OCI-LY3 (cell line): ENCODE measurements at regions not wholly inside any gene's neighbourhood (a gene's known extent, or its start where the extent isn't known, plus 50 kb on each side); places are given as distances from the start of the nearest gene placed in this dataset.

ENCODE experiments used
- EZH2phosphoT487 ChIP-seq: fragments of 200-600 bp; shearing (Covaris generic); IDR thresholded peaks from 2 replicates; pipeline ENCODE4 v1.6.1; 2018; ENCODE audit warnings: antibody characterized with exemption, mixed run types, low read depth
- TF ChIP-seq, protein P1 (sequence below): fragments of 200-600, 300-600 bp; sonication (generic); IDR thresholded peaks from 2 replicates; pipeline ENCODE4 v1.5.1; 2014; ENCODE audit warnings: antibody characterized with exemption, low read length, low read depth

DNA sequence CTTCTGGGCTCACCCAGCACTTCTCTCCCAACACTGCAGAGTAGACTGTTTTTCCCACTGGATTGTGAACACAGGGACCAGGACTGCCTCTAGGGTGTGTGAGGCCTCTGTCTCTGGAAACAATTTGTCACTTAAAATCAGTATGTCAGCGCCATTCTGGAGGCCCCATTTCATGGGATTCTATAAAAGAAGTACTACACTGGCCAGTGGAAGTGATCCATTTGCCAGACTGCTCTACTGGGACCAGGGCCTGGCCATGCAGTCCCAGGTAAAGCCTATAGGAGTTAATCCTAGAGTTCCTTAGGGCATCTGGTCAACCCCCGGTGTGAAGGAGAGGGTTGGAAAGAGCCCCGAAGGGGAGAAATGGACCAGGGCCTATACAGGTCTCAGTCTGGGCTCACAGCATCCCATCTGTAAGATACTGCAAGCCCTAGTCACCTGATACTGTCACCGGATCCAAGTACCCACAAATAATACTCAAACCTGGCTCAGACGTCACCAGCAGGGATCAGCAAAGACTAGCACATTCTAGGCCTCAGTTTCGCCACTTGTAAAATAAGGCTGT lies 245.0 kb downstream of the FOXD2 start:
- TF ChIP-seq, protein P1, sequence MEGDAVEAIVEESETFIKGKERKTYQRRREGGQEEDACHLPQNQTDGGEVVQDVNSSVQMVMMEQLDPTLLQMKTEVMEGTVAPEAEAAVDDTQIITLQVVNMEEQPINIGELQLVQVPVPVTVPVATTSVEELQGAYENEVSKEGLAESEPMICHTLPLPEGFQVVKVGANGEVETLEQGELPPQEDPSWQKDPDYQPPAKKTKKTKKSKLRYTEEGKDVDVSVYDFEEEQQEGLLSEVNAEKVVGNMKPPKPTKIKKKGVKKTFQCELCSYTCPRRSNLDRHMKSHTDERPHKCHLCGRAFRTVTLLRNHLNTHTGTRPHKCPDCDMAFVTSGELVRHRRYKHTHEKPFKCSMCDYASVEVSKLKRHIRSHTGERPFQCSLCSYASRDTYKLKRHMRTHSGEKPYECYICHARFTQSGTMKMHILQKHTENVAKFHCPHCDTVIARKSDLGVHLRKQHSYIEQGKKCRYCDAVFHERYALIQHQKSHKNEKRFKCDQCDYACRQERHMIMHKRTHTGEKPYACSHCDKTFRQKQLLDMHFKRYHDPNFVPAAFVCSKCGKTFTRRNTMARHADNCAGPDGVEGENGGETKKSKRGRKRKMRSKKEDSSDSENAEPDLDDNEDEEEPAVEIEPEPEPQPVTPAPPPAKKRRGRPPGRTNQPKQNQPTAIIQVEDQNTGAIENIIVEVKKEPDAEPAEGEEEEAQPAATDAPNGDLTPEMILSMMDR, result no peak
- TF ChIP-seq EZH2phosphoT487, result no peak
